GM12873 (cell line): ENCODE measurements at regions not wholly inside any gene's neighbourhood (a gene's known extent, or its start where the extent isn't known, plus 50 kb on each side); places are given as distances from the start of the nearest gene placed in this dataset.

Experiments
- TF ChIP-seq, protein P1 (sequence below): IDR thresholded peaks from 2 replicates; pipeline ENCODE4 v1.5.1; 2012; ENCODE audit warnings: low read depth, mild to moderate bottlenecking, moderate library complexity, low read length, control low read depth; ENCODE audit not compliant: insufficient read depth; ENCODE audit errors: missing control alignments

DNA sequence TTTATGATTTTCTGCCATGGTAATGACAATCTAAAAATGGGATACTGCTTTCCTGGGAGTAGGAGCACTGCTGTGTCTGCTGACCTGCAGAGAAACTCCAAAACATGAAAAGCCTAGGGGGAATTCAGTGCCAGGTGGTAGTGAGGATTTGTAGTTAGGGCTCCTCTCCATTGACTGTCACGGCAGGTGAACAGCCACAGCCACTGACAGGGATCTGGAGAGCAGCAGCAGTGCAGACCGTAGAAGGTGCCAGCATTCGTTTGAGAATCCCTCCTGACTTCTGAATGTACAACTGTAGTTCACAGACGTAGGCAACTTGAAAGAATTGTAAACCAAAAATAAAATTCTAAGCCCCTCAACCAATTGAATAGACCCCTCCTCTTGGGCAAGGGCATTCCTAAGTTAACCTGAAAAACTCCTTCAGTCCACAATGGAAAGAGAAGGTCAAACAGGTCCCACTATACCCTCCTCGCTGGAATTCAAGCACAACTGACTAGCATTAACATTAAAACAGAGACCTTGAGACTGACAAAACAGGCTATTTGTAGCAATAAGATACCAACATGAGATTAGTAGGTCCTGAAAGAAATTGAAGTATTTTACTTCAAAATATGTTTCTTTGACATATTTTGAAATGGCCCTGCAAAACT, 1328.8 kb downstream of the OLFM4 start:
- TF ChIP-seq, protein P1, sequence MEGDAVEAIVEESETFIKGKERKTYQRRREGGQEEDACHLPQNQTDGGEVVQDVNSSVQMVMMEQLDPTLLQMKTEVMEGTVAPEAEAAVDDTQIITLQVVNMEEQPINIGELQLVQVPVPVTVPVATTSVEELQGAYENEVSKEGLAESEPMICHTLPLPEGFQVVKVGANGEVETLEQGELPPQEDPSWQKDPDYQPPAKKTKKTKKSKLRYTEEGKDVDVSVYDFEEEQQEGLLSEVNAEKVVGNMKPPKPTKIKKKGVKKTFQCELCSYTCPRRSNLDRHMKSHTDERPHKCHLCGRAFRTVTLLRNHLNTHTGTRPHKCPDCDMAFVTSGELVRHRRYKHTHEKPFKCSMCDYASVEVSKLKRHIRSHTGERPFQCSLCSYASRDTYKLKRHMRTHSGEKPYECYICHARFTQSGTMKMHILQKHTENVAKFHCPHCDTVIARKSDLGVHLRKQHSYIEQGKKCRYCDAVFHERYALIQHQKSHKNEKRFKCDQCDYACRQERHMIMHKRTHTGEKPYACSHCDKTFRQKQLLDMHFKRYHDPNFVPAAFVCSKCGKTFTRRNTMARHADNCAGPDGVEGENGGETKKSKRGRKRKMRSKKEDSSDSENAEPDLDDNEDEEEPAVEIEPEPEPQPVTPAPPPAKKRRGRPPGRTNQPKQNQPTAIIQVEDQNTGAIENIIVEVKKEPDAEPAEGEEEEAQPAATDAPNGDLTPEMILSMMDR: no peak

DNA sequence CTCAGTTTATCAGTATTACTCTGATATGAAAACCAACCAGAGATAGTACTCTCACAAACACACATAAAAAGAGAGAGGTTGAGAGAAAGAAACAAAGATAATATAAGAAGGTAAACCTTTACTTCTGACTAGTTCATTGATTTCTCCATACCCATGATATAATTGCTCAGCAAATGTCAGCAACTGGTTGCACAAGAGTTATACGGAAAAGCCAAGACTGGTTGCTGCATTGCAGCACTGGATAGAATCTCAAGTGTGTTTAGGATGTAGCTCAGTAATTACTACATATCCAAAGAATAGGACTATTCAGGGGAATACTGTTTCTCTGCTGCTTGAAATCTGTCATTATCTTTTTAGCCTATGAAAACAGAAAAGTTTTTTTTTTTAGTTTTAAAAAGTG, 1332.8 kb downstream of the OLFM4 start:
- TF ChIP-seq, protein P1: no peak

DNA sequence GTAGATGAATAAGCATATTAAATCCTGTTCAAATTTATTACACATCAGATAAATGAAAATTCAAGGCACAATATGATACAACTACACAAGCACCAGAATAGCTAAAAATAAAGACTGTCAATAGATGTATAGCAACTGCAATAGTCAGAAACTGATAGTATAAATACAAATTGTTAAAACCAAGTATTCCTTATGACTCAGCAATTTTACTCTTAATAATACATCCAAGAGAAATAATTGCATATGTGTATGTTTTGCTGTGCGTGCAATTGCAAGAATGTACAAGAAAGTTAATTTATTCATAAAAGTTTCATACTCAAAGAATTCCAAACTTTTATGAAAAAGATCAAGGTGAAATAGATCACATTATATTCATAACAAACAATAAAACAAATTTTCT, 1338.1 kb downstream of the OLFM4 start:
- TF ChIP-seq, protein P1: no peak

DNA sequence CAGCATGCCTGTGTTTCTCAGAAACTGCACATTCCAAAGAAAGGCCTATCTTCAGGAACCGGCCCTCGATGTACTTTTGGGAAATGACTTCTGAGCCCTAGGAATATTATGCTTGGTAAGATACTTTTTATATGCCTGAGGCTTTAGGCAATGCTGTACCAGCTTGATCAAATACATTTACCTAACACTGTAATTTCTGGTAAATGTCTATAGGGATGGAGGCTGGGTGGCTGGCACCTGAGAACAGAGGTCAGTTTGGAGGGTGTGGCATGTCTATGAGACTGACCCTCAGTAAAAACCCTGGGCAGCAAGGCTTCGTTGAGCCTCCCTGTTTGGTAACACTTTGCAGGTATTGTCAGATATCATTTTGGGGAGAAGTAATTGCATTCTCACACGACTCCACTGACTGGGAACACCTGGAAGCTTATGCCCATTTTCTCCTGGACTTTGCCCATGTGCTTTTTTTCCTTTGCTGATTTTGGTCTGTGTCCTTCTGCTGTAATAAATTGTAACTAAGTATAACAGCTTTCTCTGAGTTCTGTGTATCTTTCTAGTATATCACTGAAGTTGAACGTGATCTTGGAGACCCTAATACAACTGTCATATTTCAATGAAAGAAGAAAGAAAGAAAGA, 1339.1 kb downstream of the OLFM4 start:
- TF ChIP-seq, protein P1: no peak

DNA sequence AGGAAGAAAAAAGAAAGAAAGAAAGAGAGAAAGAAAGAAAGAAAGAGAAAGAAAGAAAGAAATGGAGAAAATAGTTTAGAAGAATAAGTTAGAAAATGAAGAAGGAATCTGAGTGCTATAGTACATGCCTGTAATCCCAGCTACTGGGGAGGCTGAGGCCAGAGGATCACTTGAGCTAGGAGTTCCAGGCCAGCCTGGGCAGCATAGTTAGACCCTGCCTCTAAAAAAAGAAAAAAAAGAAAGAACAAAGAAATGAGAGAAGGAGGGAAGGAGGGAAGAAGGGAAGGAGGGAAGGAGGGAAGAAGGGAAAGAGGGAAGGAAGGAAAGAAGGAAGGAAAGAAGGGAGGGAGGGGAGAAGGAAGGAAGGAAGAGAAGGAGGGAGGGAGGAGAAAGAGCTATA, 1339.8 kb downstream of the OLFM4 start:
- TF ChIP-seq, protein P1: no peak

DNA sequence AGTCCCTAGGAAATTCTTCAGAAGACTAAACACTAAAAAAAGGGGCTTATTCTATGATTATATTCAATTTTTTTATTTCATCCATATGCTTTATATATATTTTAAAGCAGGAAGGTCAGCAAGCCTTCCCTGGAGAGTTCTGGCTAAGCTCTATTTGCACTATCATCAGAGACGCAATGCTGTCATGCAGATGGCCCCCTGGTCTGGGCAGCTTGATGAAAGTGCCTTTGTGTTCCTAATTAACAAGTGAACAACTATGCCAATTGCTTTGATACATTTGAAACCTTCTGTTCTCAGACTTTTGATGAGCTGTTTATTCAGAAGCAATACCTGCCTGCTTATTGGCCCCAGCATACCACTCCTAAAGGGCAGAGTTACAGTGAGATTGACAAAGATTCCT, 1344.6 kb downstream of the OLFM4 start:
- TF ChIP-seq, protein P1: no peak

DNA sequence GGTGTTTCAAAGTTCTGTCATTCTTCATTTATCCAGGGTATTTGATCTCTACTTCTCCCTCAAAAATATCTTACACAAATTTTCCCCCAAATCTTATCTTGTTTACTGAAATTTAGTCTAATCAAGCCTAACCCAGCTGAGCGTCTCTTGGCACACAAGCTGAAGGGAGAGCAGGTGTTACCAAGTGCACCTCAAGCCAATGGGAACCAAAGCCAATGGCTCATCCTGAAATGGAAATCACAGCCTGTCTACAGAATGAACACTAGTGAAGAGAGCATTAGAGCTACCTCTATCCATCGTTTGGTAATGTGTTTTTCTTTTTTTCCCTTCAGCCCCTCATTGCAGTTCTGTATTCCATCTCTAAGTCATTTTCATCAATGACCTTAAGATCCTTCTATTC, 1350.8 kb downstream of the OLFM4 start:
- TF ChIP-seq, protein P1: no peak
